Ovary (tissue), 3 donors: ENCODE measurements at regions not wholly inside any gene's neighbourhood (a gene's known extent, or its start where the extent isn't known, plus 50 kb on each side); places are given as distances from the start of the nearest gene placed in this dataset.

ENCODE experiments used
- EP300 ChIP-seq: sonication (generic); formaldehyde crosslinking; IDR thresholded peaks from one replicate; pipeline ENCODE4 v1.6.1; 2017; ENCODE audit warnings: antibody characterized with exemption
- TF ChIP-seq, protein P1 (sequence below), 3 donors: fragments of 450-650 bp in 2 of 3; fragments of 200-600 bp in 1 of 3; IDR thresholded peaks; one replicate each; pipeline versions ENCODE4 v1.5.1 to v1.8.0; 2016 to 2022; ENCODE audit warnings: antibody characterized with exemption in 3 of 3, mild to moderate bottlenecking in 1 of 3
- donor health status: DM: no; HTN: no; CAD: no.

DNA sequence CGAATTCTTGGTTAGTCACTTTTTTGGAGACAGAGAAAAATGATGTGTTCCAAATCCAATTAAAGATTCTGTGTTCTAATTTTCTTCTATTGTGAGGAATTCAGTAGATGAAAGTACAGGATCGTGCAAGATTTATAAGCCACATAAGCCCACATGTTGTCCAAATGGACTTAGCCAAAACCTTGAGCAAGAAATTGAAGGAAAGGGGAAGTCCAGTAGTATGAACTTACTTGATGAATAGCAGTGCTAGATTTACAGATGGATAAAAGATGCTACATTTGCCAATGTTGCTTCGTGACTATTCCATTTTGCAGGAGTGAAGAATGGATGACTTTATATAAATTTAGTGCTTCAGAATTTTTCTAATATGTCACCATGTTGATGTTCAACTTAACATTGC lies 120.0 kb upstream of the ATP11B start:
- TF ChIP-seq, protein P1, sequence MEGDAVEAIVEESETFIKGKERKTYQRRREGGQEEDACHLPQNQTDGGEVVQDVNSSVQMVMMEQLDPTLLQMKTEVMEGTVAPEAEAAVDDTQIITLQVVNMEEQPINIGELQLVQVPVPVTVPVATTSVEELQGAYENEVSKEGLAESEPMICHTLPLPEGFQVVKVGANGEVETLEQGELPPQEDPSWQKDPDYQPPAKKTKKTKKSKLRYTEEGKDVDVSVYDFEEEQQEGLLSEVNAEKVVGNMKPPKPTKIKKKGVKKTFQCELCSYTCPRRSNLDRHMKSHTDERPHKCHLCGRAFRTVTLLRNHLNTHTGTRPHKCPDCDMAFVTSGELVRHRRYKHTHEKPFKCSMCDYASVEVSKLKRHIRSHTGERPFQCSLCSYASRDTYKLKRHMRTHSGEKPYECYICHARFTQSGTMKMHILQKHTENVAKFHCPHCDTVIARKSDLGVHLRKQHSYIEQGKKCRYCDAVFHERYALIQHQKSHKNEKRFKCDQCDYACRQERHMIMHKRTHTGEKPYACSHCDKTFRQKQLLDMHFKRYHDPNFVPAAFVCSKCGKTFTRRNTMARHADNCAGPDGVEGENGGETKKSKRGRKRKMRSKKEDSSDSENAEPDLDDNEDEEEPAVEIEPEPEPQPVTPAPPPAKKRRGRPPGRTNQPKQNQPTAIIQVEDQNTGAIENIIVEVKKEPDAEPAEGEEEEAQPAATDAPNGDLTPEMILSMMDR (IDR thresholded peaks at IDR 0.05): no peak
- TF ChIP-seq EP300: no peak
